ENCODE measurements at regions not wholly inside any gene's neighbourhood (a gene's known extent, or its start where the extent isn't known, plus 50 kb on each side); places are given as distances from the start of the nearest gene placed in this dataset.

DNA sequence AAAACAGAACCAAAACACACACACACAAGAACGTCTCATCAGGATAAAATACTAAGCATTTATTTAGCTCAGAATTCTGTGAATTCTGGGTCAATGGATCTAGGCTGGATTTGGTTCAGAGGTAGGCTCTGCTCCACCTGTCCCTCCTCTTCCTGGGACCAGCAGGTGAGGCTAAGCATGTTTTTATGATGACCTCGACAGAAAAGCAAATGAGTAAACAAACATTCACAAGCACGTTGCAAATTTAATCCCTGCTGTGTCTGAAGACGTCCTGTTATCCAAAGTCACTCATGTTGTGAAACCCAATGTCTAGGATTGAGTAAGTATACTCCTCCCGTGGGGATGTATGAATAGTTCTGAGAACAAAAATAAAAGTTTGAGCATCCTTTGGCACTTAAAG is 371.4 kb upstream of the TECRL start:
- Mint-ChIP-seq H3K27ac (no peak overlapping the region), H3K27me3 (ENCODE audit: low read depth, poor library complexity) (no peaks in the 10 kb centered on the region), H3K9me3 (no peaks in the 10 kb centered on the region), H3K4me3 (no peak overlapping the region), H3K36me3 (ENCODE audit: low read depth) (no peaks in the 10 kb centered on the region), H3K4me1 (no peaks in the 10 kb centered on the region)
- no peak for DNase-seq
- TF ChIP-seq, protein P1, sequence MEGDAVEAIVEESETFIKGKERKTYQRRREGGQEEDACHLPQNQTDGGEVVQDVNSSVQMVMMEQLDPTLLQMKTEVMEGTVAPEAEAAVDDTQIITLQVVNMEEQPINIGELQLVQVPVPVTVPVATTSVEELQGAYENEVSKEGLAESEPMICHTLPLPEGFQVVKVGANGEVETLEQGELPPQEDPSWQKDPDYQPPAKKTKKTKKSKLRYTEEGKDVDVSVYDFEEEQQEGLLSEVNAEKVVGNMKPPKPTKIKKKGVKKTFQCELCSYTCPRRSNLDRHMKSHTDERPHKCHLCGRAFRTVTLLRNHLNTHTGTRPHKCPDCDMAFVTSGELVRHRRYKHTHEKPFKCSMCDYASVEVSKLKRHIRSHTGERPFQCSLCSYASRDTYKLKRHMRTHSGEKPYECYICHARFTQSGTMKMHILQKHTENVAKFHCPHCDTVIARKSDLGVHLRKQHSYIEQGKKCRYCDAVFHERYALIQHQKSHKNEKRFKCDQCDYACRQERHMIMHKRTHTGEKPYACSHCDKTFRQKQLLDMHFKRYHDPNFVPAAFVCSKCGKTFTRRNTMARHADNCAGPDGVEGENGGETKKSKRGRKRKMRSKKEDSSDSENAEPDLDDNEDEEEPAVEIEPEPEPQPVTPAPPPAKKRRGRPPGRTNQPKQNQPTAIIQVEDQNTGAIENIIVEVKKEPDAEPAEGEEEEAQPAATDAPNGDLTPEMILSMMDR (IDR thresholded peaks at IDR 0.05): no peak

DNA sequence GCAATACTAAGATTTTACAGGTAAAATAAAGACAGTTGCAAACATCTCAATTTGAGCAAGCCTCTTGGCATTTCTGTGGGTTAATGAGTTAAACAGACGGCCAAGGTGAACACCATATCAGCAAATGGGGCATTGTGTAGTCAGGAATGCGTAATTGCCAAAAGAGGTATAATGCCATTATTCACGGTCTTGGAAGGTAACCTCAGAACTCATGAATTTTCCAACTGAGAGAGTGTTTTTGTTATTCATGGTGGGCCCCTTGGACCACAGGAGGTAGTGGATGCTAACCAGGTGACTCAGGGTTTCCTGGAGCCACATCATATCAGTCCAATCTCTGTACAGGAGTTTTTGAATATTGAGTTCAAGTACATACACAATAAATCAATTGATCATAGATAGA is 368.0 kb upstream of the TECRL start:
- H3K9me3 Mint-ChIP-seq: no peaks in the 10 kb centered on the region

DNA sequence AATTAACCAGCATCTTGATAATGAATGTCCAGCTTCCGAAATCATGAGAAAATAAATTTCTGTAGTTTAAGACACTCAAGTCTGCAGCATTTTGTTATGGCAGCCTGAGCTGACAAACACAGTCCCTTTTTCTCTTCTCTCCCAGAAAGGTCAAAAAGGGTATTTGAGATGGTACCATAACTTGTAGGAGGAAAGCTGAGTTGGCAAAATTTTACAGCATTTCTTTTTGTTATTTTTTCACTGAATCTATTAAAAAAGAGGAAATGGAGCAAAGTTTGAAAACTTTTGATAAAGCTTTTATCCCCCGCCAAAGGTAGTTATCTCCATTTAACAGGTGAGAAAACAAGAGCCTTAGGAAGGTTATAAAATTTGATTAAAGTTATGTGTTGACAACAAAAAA is 367.6 kb upstream of the TECRL start:
- no peak overlapping the region for H3K27ac Mint-ChIP-seq
- TF ChIP-seq, protein P1 (IDR thresholded peaks at IDR 0.05): no peak
- H3K9me3 Mint-ChIP-seq: no peaks in the 10 kb centered on the region
- H3K27me3 Mint-ChIP-seq (ENCODE audit: low read depth, poor library complexity): no peaks in the 10 kb centered on the region
- H3K36me3 Mint-ChIP-seq (ENCODE audit: low read depth): no peaks in the 10 kb centered on the region
- no peaks in the 10 kb centered on the region for H3K4me1 Mint-ChIP-seq
- no peak for DNase-seq
- no peak overlapping the region for H3K4me3 Mint-ChIP-seq

More for the DNA sequence above, 368.0 kb upstream of the TECRL start:
- no peaks in the 10 kb centered on the region for H3K36me3 Mint-ChIP-seq (ENCODE audit: low read depth)
- TF ChIP-seq, protein P1 (IDR thresholded peaks at IDR 0.05): no peak
- no peak overlapping the region for H3K27ac Mint-ChIP-seq
- no peak for DNase-seq
- H3K27me3 Mint-ChIP-seq (ENCODE audit: low read depth, poor library complexity): no peaks in the 10 kb centered on the region
- H3K4me1 Mint-ChIP-seq: no peaks in the 10 kb centered on the region
- H3K4me3 Mint-ChIP-seq: no peak overlapping the region

DNA sequence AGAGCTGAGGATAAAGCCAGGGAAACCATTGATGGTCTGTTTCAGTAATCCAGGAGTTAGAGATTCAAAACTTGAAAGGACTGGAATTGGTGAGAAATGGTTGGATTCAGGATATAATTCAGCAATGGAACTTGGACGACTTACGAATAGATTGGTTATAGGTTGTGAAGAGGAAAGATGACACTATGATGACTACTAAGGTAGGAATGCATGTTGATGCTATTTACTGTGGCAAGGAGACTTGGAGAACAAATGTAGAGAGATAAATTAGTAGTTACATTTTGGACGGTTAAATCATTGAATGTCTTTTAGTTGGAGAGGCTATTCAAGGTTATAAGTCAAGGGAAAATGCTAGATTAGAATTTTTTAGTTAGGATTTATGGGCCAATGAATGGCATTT is 365.4 kb upstream of the TECRL start:
- TF ChIP-seq, protein P1 (IDR thresholded peaks at IDR 0.05): no peak
- H3K4me1 Mint-ChIP-seq: no peaks in the 10 kb centered on the region
- DNase-seq: no peak
- H3K36me3 Mint-ChIP-seq (ENCODE audit: low read depth): no peaks in the 10 kb centered on the region
- no peaks in the 10 kb centered on the region for H3K9me3 Mint-ChIP-seq
- H3K27ac Mint-ChIP-seq: no peak overlapping the region
- no peaks in the 10 kb centered on the region for H3K27me3 Mint-ChIP-seq (ENCODE audit: low read depth, poor library complexity)
- H3K4me3 Mint-ChIP-seq: no peak overlapping the region

GRCh38 chr4:64771149-64771548 is 361.9 kb upstream of the TECRL start:
- Mint-ChIP-seq H3K4me1 (no peaks in the 10 kb centered on the region), H3K27me3 (ENCODE audit: low read depth, poor library complexity) (peaks cover 3% of the 10 kb centered on the region), H3K4me3 (no peak overlapping the region), H3K36me3 (ENCODE audit: low read depth) (no peaks in the 10 kb centered on the region), H3K27ac (no peak overlapping the region), H3K9me3 (no peaks in the 10 kb centered on the region)
- no peak for DNase-seq
- TF ChIP-seq, protein P1 (IDR thresholded peaks at IDR 0.05): no peak

- no peaks in the 10 kb centered on the region for H3K9me3 Mint-ChIP-seq
- no peak for DNase-seq
- H3K27me3 Mint-ChIP-seq (ENCODE audit: low read depth, poor library complexity): peaks cover 3% of the 10 kb centered on the region
- TF ChIP-seq, protein P1 (IDR thresholded peaks at IDR 0.05): no peak
- H3K27ac Mint-ChIP-seq: no peak overlapping the region
- no peak overlapping the region for H3K4me3 Mint-ChIP-seq
- H3K36me3 Mint-ChIP-seq (ENCODE audit: low read depth): no peaks in the 10 kb centered on the region
- H3K4me1 Mint-ChIP-seq: no peaks in the 10 kb centered on the region
These were observed 358.3 kb upstream of the TECRL start for GRCh38 chr4:64767547-64767946.

Data from nephron progenitor cell (in vitro differentiated cells).